ENCODE measurements at regions not wholly inside any gene's neighbourhood (a gene's known extent, or its start where the extent isn't known, plus 50 kb on each side); places are given as distances from the start of the nearest gene placed in this dataset.

DNA sequence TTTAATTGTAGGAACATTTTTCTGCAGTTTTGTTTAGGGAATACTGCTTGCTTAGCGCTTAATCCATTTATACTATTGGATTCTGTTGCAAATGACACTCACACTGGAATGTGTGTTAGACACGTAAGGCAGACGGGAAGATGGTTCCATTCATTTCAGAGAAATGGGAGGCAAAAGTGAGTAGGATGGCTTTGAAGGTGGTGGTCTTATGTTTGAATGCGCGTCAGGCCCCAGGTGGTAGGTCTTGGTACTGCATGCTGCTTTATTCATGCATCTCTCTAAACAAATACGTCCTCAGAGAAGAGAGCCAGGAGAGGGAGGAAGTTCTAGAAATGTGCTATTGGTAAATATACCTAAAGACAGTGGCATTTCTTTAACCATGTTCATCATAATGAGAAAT is 997.6 kb upstream of the RBFOX1 start:
- TF ChIP-seq, protein P1, sequence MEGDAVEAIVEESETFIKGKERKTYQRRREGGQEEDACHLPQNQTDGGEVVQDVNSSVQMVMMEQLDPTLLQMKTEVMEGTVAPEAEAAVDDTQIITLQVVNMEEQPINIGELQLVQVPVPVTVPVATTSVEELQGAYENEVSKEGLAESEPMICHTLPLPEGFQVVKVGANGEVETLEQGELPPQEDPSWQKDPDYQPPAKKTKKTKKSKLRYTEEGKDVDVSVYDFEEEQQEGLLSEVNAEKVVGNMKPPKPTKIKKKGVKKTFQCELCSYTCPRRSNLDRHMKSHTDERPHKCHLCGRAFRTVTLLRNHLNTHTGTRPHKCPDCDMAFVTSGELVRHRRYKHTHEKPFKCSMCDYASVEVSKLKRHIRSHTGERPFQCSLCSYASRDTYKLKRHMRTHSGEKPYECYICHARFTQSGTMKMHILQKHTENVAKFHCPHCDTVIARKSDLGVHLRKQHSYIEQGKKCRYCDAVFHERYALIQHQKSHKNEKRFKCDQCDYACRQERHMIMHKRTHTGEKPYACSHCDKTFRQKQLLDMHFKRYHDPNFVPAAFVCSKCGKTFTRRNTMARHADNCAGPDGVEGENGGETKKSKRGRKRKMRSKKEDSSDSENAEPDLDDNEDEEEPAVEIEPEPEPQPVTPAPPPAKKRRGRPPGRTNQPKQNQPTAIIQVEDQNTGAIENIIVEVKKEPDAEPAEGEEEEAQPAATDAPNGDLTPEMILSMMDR (IDR thresholded peaks at IDR 0.05 in 4 of 5, conservative IDR thresholded peaks at IDR 0.05 in 1 of 5): peak in 1 of 5 experiments; percentile 14
- TF ChIP-seq POLR2A (IDR thresholded peaks at IDR 0.05): no peak
